IMR-90 (cell line): ENCODE measurements at regions not wholly inside any gene's neighbourhood (a gene's known extent, or its start where the extent isn't known, plus 50 kb on each side); places are given as distances from the start of the nearest gene placed in this dataset.

ENCODE experiments used
- ATAC-seq: fragments of 200-7000 bp; cut with Tn5 transposase; 2 replicates; pipeline ENCODE4 v1.9.1; 2020; ENCODE audit warnings: low read depth, mild to moderate bottlenecking, moderate library complexity
- BruUV-seq: library from RNA; stranded (reverse); fragments of 400-500 nt; replicated peaks from 2 replicates; lab custom pipeline; 2021; lab: Mats Ljungman, UMichigan
- CTCF ChIA-PET: fragments of 300-600 bp; formaldehyde crosslinking; extraction: SDS; loops from one replicate; lab custom pipeline; 2021; ENCODE audit warnings: antibody characterized with exemption; lab: Yijun Ruan, JAX
- POLR2A ChIA-PET: fragments of 300-600 bp; sonication (Branson Sonifier 250); formaldehyde crosslinking; loops from one replicate; lab custom pipeline; 2022; ENCODE audit warnings: antibody characterized with exemption; ENCODE audit not compliant: unreplicated experiment; lab: Charles Lee
- DNase-seq: peaks from one replicate; pipeline ENCODE4 v3.0.0; 2013
- H2AFZ ChIP-seq: replicated peaks from 2 replicates; pipeline ENCODE3; 2013; ENCODE audit warnings: low read length, mild to moderate bottlenecking; ENCODE audit not compliant: poor library complexity
- H2AK5ac ChIP-seq: 2 replicates; pipeline ENCODE4 v1.6.1; 2013; ENCODE audit warnings: low read depth, low read length, inconsistent platforms
- H2AK9ac ChIP-seq: replicated peaks from 2 replicates; pipeline ENCODE3; 2013; ENCODE audit warnings: mild to moderate bottlenecking, low read depth, low read length, moderate library complexity; ENCODE audit not compliant: poor library complexity
- H2BK120ac ChIP-seq: 2 replicates; pipeline ENCODE4 v1.6.1; 2013; ENCODE audit warnings: low read depth, low read length, inconsistent platforms
- H2BK15ac ChIP-seq: 3 replicates; pipeline ENCODE4 v1.6.1; 2013; ENCODE audit warnings: low read depth, low read length, inconsistent platforms
- H2BK20ac ChIP-seq: 2 replicates; pipeline ENCODE4 v1.6.1; 2013; ENCODE audit warnings: low read depth, mild to moderate bottlenecking, inconsistent platforms, low read length, moderate library complexity
- H2BK5ac ChIP-seq: 2 replicates; pipeline ENCODE4 v1.6.1; 2013; ENCODE audit warnings: mild to moderate bottlenecking, low read depth, low read length, inconsistent platforms; ENCODE audit not compliant: poor library complexity, severe bottlenecking
- H3K14ac ChIP-seq: replicated peaks from 2 replicates; pipeline ENCODE4 v1.6.1; 2013; ENCODE audit warnings: low read depth, low read length, inconsistent platforms
- H3K18ac ChIP-seq: 2 replicates; pipeline ENCODE4 v1.6.1; 2013; ENCODE audit warnings: low read depth, low read length, control low read depth
- H3K23ac ChIP-seq: 2 replicates; pipeline ENCODE4 v1.6.1; 2013; ENCODE audit warnings: low read depth, low read length, inconsistent platforms
- H3K27ac ChIP-seq: 2 replicates; pipeline ENCODE4 v1.5.1; 2013; ENCODE audit warnings: mild to moderate bottlenecking, control low read depth, low read length; ENCODE audit not compliant: insufficient read depth
- H3K27me3 ChIP-seq: 2 replicates; pipeline ENCODE4 v1.6.1; 2013; ENCODE audit warnings: low read length; ENCODE audit not compliant: control insufficient read depth, insufficient read depth
- H3K36me3 ChIP-seq: 2 replicates; pipeline ENCODE4 v1.6.1; 2013; ENCODE audit warnings: low read length, mixed read lengths; ENCODE audit not compliant: control insufficient read depth, insufficient read depth
- H3K4ac ChIP-seq: 2 replicates; pipeline ENCODE4 v1.6.1; 2013; ENCODE audit warnings: low read depth, low read length, inconsistent platforms
- H3K4me1 ChIP-seq: 2 replicates; pipeline ENCODE4 v1.6.1; 2013; ENCODE audit warnings: low read length, mixed read lengths; ENCODE audit not compliant: control insufficient read depth, insufficient read depth
- H3K4me2 ChIP-seq: 2 replicates; pipeline ENCODE4 v1.6.1; 2013; ENCODE audit warnings: low read depth, mild to moderate bottlenecking, control low read depth, low read length, moderate library complexity
- H3K4me3 ChIP-seq: 2 replicates; pipeline ENCODE4 v1.5.1; 2013; ENCODE audit warnings: low read depth, mild to moderate bottlenecking, control low read depth, low read length, moderate library complexity; ENCODE audit not compliant: insufficient read depth
- H3K56ac ChIP-seq: 2 replicates; pipeline ENCODE4 v1.6.1; 2013; ENCODE audit warnings: low read length, inconsistent platforms; ENCODE audit not compliant: insufficient read depth; ENCODE audit errors: extremely low read depth
- H3K79me1 ChIP-seq, 2 experiments: 2 replicates each; pipeline ENCODE4 v1.6.1; 2013; ENCODE audit warnings: low read length in 2 of 2, inconsistent platforms in 1 of 2, low read depth in 1 of 2
- H3K9ac ChIP-seq: 2 replicates; pipeline ENCODE4 v1.6.1; 2013; ENCODE audit warnings: low read depth, low read length, control low read depth
- H3K9me1 ChIP-seq: 2 replicates; pipeline ENCODE4 v1.6.1; 2013; ENCODE audit warnings: low read length, inconsistent platforms; ENCODE audit not compliant: insufficient read depth
- H3K9me3 ChIP-seq: 2 replicates; pipeline ENCODE4 v1.6.1; 2013; ENCODE audit warnings: low read length; ENCODE audit not compliant: control insufficient read depth, insufficient read depth
- H4K20me1 ChIP-seq: 2 replicates; pipeline ENCODE4 v1.6.1; 2013; ENCODE audit warnings: low read length, inconsistent platforms; ENCODE audit not compliant: insufficient read depth
- H4K5ac ChIP-seq: 2 replicates; pipeline ENCODE4 v1.6.1; 2013; ENCODE audit warnings: mild to moderate bottlenecking, low read depth, low read length, control low read depth
- H4K8ac ChIP-seq, 2 experiments: 2 replicates each; pipeline ENCODE4 v1.6.1; 2013; ENCODE audit warnings: low read depth in 2 of 2, low read length in 2 of 2, control low read depth in 1 of 2, inconsistent platforms in 1 of 2
- H4K91ac ChIP-seq: 2 replicates; pipeline ENCODE4 v1.6.1; 2013; ENCODE audit warnings: low read depth, low read length, inconsistent platforms; ENCODE audit not compliant: insufficient read depth
- BHLHE40 ChIP-seq: fragments of 150-350 bp; IDR thresholded peaks from 2 replicates; pipeline ENCODE4 v1.6.1; 2016; ENCODE audit warnings: mild to moderate bottlenecking, low read depth, low read length
- CEBPB ChIP-seq: IDR thresholded peaks from 2 replicates; pipeline ENCODE4 v1.6.1; 2012; ENCODE audit warnings: low read depth, low read length, improper control_type of control experiment
- CHD1 ChIP-seq: IDR thresholded peaks from 2 replicates; pipeline ENCODE4 v1.6.1; 2012; ENCODE audit warnings: low read depth, low read length, improper control_type of control experiment
- CTCF ChIP-seq: conservative IDR thresholded peaks from 2 replicates; pipeline ENCODE4 v1.5.1; 2012; ENCODE audit warnings: mild to moderate bottlenecking, low read depth, low read length, improper control_type of control experiment
- FOS ChIP-seq: fragments of 150-350 bp; IDR thresholded peaks from 2 replicates; pipeline ENCODE4 v1.6.1; 2016; ENCODE audit warnings: low read depth, low read length
- MAFK ChIP-seq: IDR thresholded peaks from 2 replicates; pipeline ENCODE4 v1.6.1; 2012; ENCODE audit warnings: low read depth, low read length, improper control_type of control experiment
- MAZ ChIP-seq: IDR thresholded peaks from 2 replicates; pipeline ENCODE4 v1.6.1; 2012; ENCODE audit warnings: low read depth, mild to moderate bottlenecking, low read length, improper control_type of control experiment, moderate library complexity, borderline replicate concordance
- MXI1 ChIP-seq: IDR thresholded peaks from 2 replicates; pipeline ENCODE4 v1.6.1; 2012; ENCODE audit warnings: low read depth, mild to moderate bottlenecking, low read length, moderate library complexity, borderline replicate concordance
- NFE2L2 ChIP-seq: fragments of 150-350 bp; IDR thresholded peaks from 2 replicates; pipeline ENCODE4 v1.6.1; 2016; ENCODE audit warnings: low read depth, mild to moderate bottlenecking, low read length
- POLR2A ChIP-seq: IDR thresholded peaks from 2 replicates; pipeline ENCODE4 v1.6.1; 2012; ENCODE audit warnings: mild to moderate bottlenecking, low read depth, low read length
- RAD21 ChIP-seq: IDR thresholded peaks from 2 replicates; pipeline ENCODE4 v1.6.1; 2012; ENCODE audit warnings: low read length, improper control_type of control experiment
- RFX5 ChIP-seq: IDR thresholded peaks from 2 replicates; pipeline ENCODE4 v1.8.0; 2012; ENCODE audit warnings: low read depth, mild to moderate bottlenecking, low read length, moderate library complexity
- SMC3 ChIP-seq: fragments of 150-350 bp; IDR thresholded peaks from 2 replicates; pipeline ENCODE4 v1.6.1; 2016; ENCODE audit warnings: low read depth, mild to moderate bottlenecking, antibody characterized with exemption, low read length, moderate library complexity
- USF2 ChIP-seq: fragments of 150-350 bp; IDR thresholded peaks from 2 replicates; pipeline ENCODE4 v1.6.1; 2017; ENCODE audit warnings: mild to moderate bottlenecking, antibody characterized with exemption, low read length, low read depth
- WGBS, 2 experiments: methylation state at CpG; one replicate each; pipeline versions ENCODE4 v1.1.5 to v1.1.7; 2013; ENCODE audit warnings: missing lambda C conversion rate in 2 of 2; ENCODE audit not compliant: insufficient read length in 1 of 2; ENCODE audit errors: extremely low coverage in 2 of 2; 5-methylcytosine and 5-hydroxymethylcytosine counted together
- dilution Hi-C: fragments of 300-500 bp; cut with HindIII; formaldehyde crosslinking; loops from one replicate; pipeline ENCODE4 v1.14.3; 2018; ENCODE audit warnings: low sequenced_read_pairs; ENCODE audit not compliant: unreplicated experiment
- in situ Hi-C: fragments of 300-500 bp; cut with MboI; formaldehyde crosslinking; loops from 3 replicates; pipeline ENCODE4 v1.14.3; 2019; ENCODE audit warnings: low sequenced_read_pairs, inconsistent platforms, mixed read lengths
- intact Hi-C: fragments of 100-400 bp; cut with micrococcal nuclease; formaldehyde crosslinking; loops from 2 replicates; pipeline ENCODE4 v1.10.0; 2022

GRCh38 chr3:132230156-132231000, 86.8 kb upstream of the ACP3 start:
- Histone ChIP-seq H2BK120ac (no peak overlapping the region), H3K9ac (no peak overlapping the region), H3K4me3 (no peak overlapping the region), H3K9me1 (no peaks in the 10 kb centered on the region), H2AK9ac (no peak overlapping the region), H3K14ac (no peak overlapping the region), H4K8ac (no peak overlapping the region), H4K91ac (no peak overlapping the region), H2AK5ac (no peak overlapping the region; the same call in 1 of the 2 replicates), H3K9me3 (no peaks in the 10 kb centered on the region), H3K4me2 (no peak overlapping the region), H2BK15ac (no peak overlapping the region), H3K27me3 (no peaks in the 10 kb centered on the region), H2BK5ac (no peak overlapping the region), H3K4ac (no peak overlapping the region), H3K56ac (no peak overlapping the region), H3K23ac (no peak overlapping the region), H3K36me3 (no peaks in the 10 kb centered on the region), H2AFZ (no peak overlapping the region), H4K5ac (no peak overlapping the region), H2BK20ac (no peak overlapping the region), H3K18ac (no peak overlapping the region), H3K27ac (no peak overlapping the region), H3K4me1 (no peaks in the 10 kb centered on the region; the same call in 1 of the 2 replicates), H4K20me1 (no peaks in the 10 kb centered on the region), H3K79me1 (no peaks in the 10 kb centered on the region)
- intact Hi-C loops, result no loop called here
- BruUV-seq, result no TSS peak
- ChIA-PET CTCF (no interaction called here), POLR2A (interaction anchor here (0.6 kb wide), 1 partner anchor 14 kb away, joined by 4 read pairs; no protein-coding TSS in a partner anchor)
- dilution Hi-C loops, result no loop called here
- in situ Hi-C loops, result no loop called here
- TF ChIP-seq MXI1 (no peak), CHD1 (no peak), MAFK (no peak), BHLHE40 (no peak), FOS (no peak), CTCF (no peak), CEBPB (no peak), USF2 (no peak), SMC3 (no peak), RAD21 (no peak), RFX5 (no peak), NFE2L2 (no peak), MAZ (no peak), POLR2A (no peak)
- WGBS, 2 experiments, result 82% methylated on average over 4 of the region's 8 CpGs; no CpG with 5 or more reads in 1 of the 2 experiments
- no peak for DNase-seq
- ATAC-seq, result no peak
